ENCODE measurements at regions not wholly inside any gene's neighbourhood (a gene's known extent, or its start where the extent isn't known, plus 50 kb on each side); places are given as distances from the start of the nearest gene placed in this dataset.
"Not testable (repeated sequence)": the region's sequence is repeated elsewhere in the genome, so short reads cannot be mapped to it uniquely, and the experiment has no call there.

DNA sequence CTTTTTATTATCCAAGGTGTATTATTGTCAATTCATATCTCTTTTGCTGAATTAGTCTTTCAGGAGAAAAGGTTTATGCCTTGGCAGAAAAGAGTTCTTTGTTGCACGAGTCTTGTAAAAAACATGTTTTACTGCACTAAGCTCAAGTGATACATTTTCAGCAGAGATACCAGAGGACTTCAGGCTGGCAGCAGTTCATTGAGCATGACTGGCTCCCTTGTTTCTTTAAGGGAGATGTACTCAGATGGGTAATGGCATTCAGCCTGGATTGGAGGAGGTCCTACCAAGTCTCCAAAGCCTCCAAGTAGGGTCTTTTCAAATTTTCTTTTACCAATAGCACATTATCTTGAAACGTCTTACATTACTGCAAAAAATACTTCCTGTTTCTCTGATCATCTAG lies 400.1 kb downstream of the NSUN3 start:
- Histone ChIP-seq H3K4me1 (ENCODE audit: insufficient read depth) (no peaks in the 10 kb centered on the region), H3K27ac (ENCODE audit: low read depth) (no peak overlapping the region), H3K36me3 (ENCODE audit: insufficient read depth) (no peaks in the 10 kb centered on the region), H3K4me3 (ENCODE audit: low read depth, low read length) (no peak overlapping the region)
- no peak for DNase-seq (ENCODE audit: extremely low spot score)
- 22% methylated on average over 2 of the region's 2 CpGs for whole genome bisulfite sequencing

DNA sequence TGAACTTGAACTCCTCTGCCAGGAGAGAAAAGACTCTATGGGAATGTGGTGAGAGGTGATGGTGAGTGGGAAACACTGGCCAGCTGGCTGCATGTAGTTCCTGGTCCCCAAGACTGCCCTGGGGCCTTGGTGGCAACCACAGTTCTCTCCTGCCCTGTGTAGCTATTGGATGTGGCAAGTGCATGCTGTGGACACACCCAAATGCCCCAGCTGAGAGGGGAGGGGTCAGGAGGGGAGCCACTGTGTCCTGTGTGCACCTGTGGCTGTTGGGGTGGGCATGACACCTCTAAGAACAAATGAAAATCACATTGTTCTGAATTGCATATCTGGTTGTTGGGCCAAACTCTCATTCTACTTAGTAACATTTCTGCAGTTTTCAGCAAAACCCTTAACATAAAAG lies 409.6 kb downstream of the NSUN3 start:
- no peak for DNase-seq (ENCODE audit: extremely low spot score)
- Histone ChIP-seq H3K27ac (ENCODE audit: low read depth) (no peak overlapping the region), H3K4me1 (ENCODE audit: insufficient read depth) (no peaks in the 10 kb centered on the region), H3K4me3 (ENCODE audit: low read depth, low read length) (no peak overlapping the region), H3K36me3 (ENCODE audit: insufficient read depth) (no peaks in the 10 kb centered on the region)

DNA sequence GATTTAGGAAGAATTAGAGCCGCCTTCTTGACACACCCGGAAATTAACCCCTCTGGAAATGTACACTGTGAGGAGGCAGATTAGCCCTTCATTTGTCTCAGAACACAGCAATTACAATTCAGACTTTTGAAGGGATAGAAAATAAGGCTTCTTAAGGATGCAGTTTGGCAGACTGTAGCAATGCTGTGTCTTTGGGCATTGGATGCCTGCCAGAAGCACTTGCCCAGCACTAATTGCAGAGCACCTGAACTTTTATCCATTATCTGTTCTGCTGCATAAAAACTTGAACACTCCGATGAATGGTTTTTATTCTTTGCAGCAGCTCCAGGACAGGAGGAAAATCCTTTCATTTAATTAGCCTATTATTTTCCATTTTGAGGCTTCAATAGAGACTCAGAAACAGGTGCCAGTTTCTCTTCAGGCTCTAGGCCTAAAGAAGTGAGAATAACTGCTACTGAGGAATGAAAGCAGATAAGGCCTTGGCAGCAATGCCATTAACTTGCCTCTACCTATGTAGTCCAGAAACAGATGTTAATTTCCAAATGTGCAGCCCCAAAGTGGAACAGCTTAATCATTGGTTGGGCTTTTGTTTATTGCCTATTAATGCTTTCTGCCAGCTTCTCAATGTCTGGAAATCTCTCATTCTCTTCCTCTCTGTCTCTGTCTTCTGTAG lies 418.5 kb downstream of the NSUN3 start:
- DNase-seq (ENCODE audit: extremely low spot score), result no peak
- H3K4me3 ChIP-seq (ENCODE audit: low read depth, low read length), result no peak overlapping the region
- WGBS, result 85% methylated on average over 3 of the region's 3 CpGs
- H3K36me3 ChIP-seq (ENCODE audit: insufficient read depth), result no peaks in the 10 kb centered on the region
- no peak overlapping the region for H3K27ac ChIP-seq (ENCODE audit: low read depth)
- H3K4me1 ChIP-seq (ENCODE audit: insufficient read depth), result no peaks in the 10 kb centered on the region

DNA sequence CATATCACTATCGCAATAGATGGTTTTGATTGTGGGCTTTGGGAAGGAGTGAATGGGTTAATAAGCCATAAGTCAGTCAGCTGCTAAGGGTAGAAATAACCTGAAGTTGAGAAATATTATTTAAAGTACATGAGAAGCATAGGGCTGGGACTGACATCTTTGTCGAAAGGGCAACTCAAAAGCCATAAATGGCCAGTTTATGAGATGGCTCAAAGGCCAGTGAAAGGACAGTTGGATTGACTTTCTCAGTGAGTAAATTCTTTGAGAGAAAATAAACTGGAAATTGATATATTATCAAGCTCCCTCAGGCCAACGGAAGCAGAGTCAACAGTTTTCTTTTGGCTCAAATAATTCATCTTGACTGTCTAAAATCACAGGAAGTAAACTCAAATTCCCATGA lies 419.8 kb downstream of the NSUN3 start:
- Histone ChIP-seq H3K27ac (ENCODE audit: low read depth) (no peak overlapping the region), H3K4me3 (ENCODE audit: low read depth, low read length) (no peak overlapping the region), H3K36me3 (ENCODE audit: insufficient read depth) (no peaks in the 10 kb centered on the region), H3K4me1 (ENCODE audit: insufficient read depth) (no peaks in the 10 kb centered on the region)
- DNase-seq (ENCODE audit: extremely low spot score), result no peak
- WGBS, result 72% methylated on average over 3 of the region's 3 CpGs

DNA sequence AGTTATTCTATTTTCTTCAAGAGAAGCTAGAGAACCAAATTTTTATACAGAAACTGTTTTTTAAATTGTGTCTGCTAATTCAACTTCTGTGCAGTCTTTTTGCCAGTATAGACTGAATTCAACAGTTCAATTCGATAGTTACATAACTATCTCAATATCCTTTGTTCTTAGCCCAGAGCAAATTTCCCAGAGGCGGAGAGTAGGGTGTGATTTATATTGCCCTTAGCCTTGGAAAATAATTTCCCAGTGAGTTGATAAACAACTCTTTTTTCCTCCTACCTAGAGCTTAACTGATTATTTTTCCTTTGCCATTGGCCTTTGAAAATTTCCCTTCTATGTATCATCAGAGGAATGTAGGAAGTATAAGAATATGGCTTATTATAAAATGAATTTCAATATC lies 420.5 kb downstream of the NSUN3 start:
- H3K4me1 ChIP-seq (ENCODE audit: insufficient read depth), result no peaks in the 10 kb centered on the region
- H3K4me3 ChIP-seq (ENCODE audit: low read depth, low read length), result no peak overlapping the region
- 81% methylated on average over 2 of the region's 2 CpGs for WGBS
- no peak overlapping the region for H3K27ac ChIP-seq (ENCODE audit: low read depth)
- H3K36me3 ChIP-seq (ENCODE audit: insufficient read depth), result no peaks in the 10 kb centered on the region
- DNase-seq (ENCODE audit: extremely low spot score), result no peak

DNA sequence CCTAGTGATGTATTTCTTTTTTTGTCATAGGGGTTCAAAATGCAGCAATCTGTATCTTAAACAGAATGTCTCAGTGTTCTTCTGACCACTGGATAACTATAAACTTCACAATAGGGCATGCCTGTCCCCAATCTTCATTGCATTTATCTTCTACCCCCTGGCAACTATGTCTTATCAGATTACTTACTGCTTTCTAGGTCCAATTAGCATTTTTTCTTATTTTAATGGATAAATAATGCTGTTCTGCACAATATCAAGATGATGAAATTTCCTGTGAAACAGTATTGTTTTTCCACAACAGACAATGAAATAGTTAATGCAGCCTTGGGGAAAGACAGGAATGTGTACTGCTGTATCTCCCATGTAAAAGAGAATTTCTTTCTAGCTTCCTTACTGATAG lies 432.1 kb downstream of the NSUN3 start:
- no peak overlapping the region for H3K27ac ChIP-seq (ENCODE audit: low read depth)
- H3K4me1 ChIP-seq (ENCODE audit: insufficient read depth), result no peaks in the 10 kb centered on the region
- H3K4me3 ChIP-seq (ENCODE audit: low read depth, low read length), result no peak overlapping the region
- DNase-seq (ENCODE audit: extremely low spot score), result no peak
- H3K36me3 ChIP-seq (ENCODE audit: insufficient read depth), result no peaks in the 10 kb centered on the region

DNA sequence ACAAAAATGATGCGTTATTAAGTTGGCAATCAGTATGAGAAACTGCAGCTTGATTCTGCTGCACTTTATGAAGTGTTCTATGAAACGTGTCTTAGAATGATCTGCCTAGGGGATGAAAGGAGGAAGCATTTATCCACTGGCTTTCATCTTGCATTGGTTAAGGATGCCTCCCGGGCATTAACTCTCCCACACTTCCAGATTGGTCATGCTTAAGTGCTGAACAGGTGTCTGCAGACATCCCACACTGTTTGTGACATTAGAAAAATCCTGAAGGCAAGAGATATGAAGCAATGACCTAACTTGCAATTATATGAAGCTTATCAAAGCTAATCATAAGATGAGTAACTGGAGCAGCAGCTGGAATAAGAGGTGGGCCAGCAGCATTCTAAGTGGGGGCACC lies 437.3 kb downstream of the NSUN3 start:
- Histone ChIP-seq H3K36me3 (ENCODE audit: insufficient read depth) (no peaks in the 10 kb centered on the region), H3K4me1 (ENCODE audit: insufficient read depth) (no peaks in the 10 kb centered on the region), H3K4me3 (ENCODE audit: low read depth, low read length) (no peak overlapping the region), H3K27ac (ENCODE audit: low read depth) (no peak overlapping the region)
- 56% methylated on average over 3 of the region's 3 CpGs for WGBS
- no peak for DNase-seq (ENCODE audit: extremely low spot score)

DNA sequence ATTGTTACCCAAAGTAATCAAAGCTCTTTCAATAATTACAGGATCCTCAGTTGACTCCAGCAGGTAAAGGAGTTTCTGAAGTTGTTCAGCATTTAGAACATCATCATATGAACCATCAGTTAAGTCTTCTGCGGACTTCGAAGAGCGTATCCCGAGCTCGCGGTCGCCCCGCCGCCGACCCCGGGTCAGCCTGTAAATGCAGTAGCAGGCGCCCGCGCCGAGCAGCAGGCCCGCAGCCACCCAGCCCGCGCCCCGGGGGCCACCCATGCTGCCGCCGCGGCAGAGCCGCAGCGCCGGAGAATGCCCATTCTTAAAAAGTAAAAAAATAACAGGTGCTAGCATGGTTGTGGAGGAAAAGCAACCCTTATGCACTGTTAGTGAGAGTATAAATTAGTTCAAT lies 444.5 kb downstream of the NSUN3 start:
- not testable (repeated sequence) for DNase-seq (ENCODE audit: extremely low spot score); H3K27ac ChIP-seq (ENCODE audit: low read depth)
- WGBS, result 98% methylated on average over 25 of the region's 25 CpGs

DNA sequence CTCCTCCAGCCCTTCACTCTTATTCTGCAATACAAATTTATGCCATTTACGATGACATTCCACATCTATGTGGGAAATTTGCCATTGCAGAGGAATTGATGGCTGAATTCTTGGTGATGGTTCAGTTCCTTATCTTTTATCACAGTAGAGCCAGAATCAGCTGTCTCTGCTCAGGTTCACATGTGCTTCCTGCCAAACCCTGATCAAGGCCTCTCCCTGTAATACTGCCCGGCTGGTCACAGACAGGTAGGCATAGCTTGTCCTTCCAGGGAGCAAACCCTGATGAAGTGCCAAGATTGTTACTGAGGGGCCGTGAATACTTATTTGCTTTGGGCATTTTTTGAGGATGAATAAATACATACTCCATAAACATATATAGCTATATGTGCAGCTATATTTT lies 450.0 kb downstream of the NSUN3 start:
- Histone ChIP-seq H3K27ac (ENCODE audit: low read depth) (no peak overlapping the region), H3K36me3 (ENCODE audit: insufficient read depth) (no peaks in the 10 kb centered on the region), H3K4me1 (ENCODE audit: insufficient read depth) (no peaks in the 10 kb centered on the region), H3K4me3 (ENCODE audit: low read depth, low read length) (no peak overlapping the region)
- 79% methylated on average over 3 of the region's 3 CpGs for WGBS
- DNase-seq (ENCODE audit: extremely low spot score), result no peak

More for the DNA sequence above, 444.5 kb downstream of the NSUN3 start:
- H3K36me3 ChIP-seq (ENCODE audit: insufficient read depth); H3K4me3 ChIP-seq (ENCODE audit: low read depth, low read length); H3K4me1 ChIP-seq (ENCODE audit: insufficient read depth): not testable (repeated sequence)

- Histone ChIP-seq H3K4me1 (ENCODE audit: insufficient read depth) (no peaks in the 10 kb centered on the region), H3K36me3 (ENCODE audit: insufficient read depth) (no peaks in the 10 kb centered on the region), H3K4me3 (ENCODE audit: low read depth, low read length) (no peak overlapping the region), H3K27ac (ENCODE audit: low read depth) (no peak overlapping the region)
- WGBS, result 87% methylated on average over 2 of the region's 2 CpGs
- no peak for DNase-seq (ENCODE audit: extremely low spot score)
Observed at GRCh38 chr3:94513600-94513999, 450.7 kb downstream of the NSUN3 start.

GRCh38 chr3:94515983-94516382 lies 453.1 kb downstream of the NSUN3 start:
- DNase-seq (ENCODE audit: extremely low spot score), result no peak
- Histone ChIP-seq H3K4me3 (ENCODE audit: low read depth, low read length) (no peak overlapping the region), H3K4me1 (ENCODE audit: insufficient read depth) (no peaks in the 10 kb centered on the region), H3K27ac (ENCODE audit: low read depth) (no peak overlapping the region), H3K36me3 (ENCODE audit: insufficient read depth) (no peaks in the 10 kb centered on the region)
- WGBS, result 68% methylated on average over 2 of the region's 2 CpGs

- H3K36me3 ChIP-seq (ENCODE audit: insufficient read depth), result no peaks in the 10 kb centered on the region
- H3K4me1 ChIP-seq (ENCODE audit: insufficient read depth), result no peaks in the 10 kb centered on the region
- H3K4me3 ChIP-seq (ENCODE audit: low read depth, low read length), result no peak overlapping the region
- no peak for DNase-seq (ENCODE audit: extremely low spot score)
- WGBS, result 59% methylated on average over 1 of the region's 1 CpG
- no peak overlapping the region for H3K27ac ChIP-seq (ENCODE audit: low read depth)
Observed at GRCh38 chr3:94520364-94520763, 457.5 kb downstream of the NSUN3 start.

GRCh38 chr3:94522488-94522887 lies 459.6 kb downstream of the NSUN3 start:
- Histone ChIP-seq H3K4me1 (ENCODE audit: insufficient read depth) (no peaks in the 10 kb centered on the region), H3K27ac (ENCODE audit: low read depth) (no peak overlapping the region), H3K36me3 (ENCODE audit: insufficient read depth) (no peaks in the 10 kb centered on the region), H3K4me3 (ENCODE audit: low read depth, low read length) (no peak overlapping the region)
- no peak for DNase-seq (ENCODE audit: extremely low spot score)

- H3K36me3 ChIP-seq (ENCODE audit: insufficient read depth), result no peaks in the 10 kb centered on the region
- no peak for DNase-seq (ENCODE audit: extremely low spot score)
- 23% methylated on average over 9 of the region's 9 CpGs for WGBS
- no peak overlapping the region for H3K27ac ChIP-seq (ENCODE audit: low read depth)
- H3K4me3 ChIP-seq (ENCODE audit: low read depth, low read length), result no peak overlapping the region
- H3K4me1 ChIP-seq (ENCODE audit: insufficient read depth), result no peaks in the 10 kb centered on the region
Observed at GRCh38 chr3:94524102-94524919, 461.4 kb downstream of the NSUN3 start.

Measured in urinary bladder (tissue), 3 donors.